ENCODE measurements at regions not wholly inside any gene's neighbourhood (a gene's known extent, or its start where the extent isn't known, plus 50 kb on each side); places are given as distances from the start of the nearest gene placed in this dataset.
"Not testable (repeated sequence)": the region's sequence is repeated elsewhere in the genome, so short reads cannot be mapped to it uniquely, and the experiment has no call there.

DNA sequence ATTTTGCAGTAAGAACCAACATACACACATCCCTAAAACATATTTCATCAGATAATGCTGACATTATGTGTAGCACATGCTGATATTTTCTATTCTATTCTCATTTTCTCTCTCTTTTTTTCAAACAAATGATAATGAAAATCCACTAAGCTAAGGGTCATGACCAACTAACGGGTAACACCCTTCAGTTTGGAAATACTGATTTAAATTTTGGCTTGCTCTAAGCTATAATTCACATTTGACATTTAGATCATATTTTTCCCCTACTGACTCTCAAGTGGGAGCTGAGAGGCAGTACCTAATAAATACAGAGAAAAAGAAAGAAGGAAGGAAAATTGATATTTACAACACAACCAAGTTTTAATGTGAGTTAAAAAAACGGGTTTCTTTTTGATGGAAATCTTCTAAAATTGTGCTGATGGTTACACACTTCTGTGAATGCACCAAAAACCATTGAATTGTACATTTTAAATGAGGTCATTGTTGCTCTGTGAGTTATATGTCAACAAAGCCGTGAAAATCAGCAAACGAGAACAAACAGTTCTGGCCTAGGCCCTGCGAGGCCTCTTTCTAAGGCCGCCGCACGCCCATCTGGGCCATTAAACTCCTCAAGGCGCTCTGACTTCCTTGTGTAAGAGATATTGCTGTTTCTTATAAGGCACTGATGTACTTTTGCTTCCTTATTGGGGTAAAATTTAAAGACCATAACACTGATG lies 124.2 kb downstream of the GALR1 start:
- DNase-seq (ENCODE audit: low read depth), result no peak

DNA sequence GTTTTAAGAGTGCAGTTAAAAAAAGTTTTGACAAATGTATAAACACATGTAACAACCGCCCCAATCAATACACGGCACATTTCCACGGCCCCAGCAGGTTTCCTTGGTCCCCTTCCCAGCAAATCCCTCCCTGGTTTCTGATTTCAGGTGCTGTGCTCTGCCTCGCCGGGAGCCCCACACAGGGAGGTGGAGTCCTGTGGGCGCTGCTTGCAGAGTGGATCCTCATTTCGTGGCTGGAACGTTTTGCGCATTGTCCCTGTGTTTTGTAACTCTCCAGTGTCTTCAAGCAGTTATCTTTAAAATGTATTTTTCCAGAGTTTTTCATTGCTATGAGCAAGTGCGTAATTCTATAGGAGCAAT lies 124.8 kb downstream of the GALR1 start:
- no peak for DNase-seq (ENCODE audit: low read depth)

DNA sequence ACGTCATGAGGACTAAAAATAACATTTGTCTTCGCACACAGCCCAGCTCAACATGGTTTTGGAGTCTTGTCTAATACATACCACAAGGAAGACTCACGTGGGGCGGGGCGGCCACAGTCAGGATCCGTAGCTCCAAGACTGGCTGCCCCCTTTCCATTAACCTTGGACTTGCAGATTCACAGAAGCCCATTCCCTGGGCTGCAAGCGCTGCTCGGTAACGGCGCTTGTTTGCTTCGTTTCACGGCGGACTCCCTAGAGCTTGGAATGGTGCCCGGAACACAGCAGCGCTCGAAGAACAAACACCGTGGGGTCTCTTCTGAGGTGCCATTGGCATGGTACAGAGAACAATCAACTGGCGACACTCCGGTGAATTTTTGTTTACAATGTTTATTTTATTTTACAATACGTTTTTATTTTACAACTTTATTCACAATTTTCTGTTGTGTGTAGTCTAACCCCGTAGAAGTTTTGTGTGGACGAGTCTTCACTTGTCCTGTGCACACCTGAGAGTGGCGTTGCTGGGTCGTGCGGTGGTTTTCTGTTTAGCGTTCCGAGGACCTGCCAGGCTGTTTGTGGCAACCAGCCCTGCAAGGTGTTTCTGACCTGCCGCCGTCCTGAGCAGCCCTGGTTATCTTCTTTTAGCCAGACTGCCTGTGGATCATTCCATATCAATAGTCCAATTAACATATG lies 126.5 kb downstream of the GALR1 start:
- DNase-seq (ENCODE audit: low read depth), result no peak

DNA sequence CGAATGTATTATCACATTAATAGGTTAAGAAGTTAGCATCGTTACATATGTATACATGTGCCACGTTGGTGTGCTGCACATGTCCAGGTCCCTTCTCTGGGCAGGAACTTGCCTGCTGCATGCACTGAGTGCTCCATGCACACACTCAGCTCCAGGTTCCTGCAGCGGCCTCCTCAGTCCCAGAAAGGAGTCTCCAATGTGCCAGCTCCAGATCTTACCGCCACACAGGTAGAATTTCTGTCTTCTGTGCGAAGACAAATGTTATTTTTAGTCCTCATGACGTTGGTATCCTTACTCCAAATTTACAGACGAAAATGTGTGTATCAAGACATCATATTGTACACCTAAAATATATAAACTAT lies 127.1 kb downstream of the GALR1 start:
- DNase-seq (ENCODE audit: low read depth), result no peak

DNA sequence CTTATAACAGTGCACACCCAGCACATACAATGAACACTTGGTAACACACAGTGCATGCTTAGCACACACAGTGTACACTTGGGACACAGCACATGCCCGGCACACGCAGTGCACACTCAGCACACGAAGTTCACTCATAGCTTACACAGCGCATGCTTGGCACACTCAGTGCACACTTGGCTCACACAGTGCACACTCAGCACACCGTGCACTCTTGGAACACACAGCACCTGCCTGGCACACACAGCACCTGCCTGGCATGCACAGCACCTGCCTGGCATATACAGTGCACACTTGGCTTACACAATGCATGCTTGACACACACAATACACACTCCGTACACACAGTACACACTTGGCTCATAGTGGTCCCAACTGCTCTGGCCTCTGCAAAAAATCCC lies 128.2 kb downstream of the GALR1 start:
- DNase-seq (ENCODE audit: low read depth), result no peak

DNA sequence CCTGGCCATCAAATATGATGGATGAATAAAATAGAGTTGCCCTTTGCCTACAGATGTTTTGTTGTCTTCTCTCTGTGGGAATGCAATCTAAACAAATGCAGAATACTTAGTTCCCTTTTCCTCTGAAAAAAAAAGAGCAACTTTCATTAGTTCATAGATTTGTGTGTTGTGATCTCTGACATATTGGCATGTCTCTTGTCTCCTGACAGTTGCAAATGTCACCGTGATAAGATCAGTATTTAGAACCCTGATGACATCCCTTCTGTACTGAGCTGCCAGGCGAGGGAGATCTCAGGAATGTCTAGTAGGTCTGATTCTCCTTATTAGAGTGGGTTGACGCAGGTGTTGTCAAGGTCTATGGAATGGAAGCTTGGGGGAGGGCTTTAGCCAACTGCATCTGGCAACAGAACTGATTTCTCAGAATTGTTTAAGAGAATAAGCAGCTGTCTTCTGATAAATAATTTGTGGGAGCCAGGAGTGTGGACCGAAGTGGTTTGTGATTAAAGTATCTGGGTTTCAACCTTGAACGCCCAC lies 130.4 kb downstream of the GALR1 start:
- no peak for DNase-seq (ENCODE audit: low read depth)

DNA sequence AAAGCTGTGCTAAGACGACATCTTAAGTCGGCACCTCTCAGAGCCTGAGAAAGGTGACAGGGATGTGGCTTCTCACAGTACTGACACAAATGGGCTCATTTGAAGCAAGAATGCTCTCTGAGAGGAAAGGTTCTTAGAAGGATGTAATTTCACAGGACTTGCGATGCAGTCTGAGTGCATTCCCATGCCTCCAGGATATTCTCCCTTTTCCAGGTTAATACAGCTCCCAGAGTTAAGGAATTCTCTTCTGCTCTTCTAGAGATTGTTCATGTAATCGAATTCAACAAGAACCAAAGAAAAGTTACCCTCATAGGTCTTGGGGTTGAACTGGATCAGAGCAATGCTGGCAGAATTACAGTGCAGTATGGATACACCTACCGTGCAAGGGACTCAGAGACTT lies 131.0 kb downstream of the GALR1 start:
- DNase-seq (ENCODE audit: low read depth), result no peak

DNA sequence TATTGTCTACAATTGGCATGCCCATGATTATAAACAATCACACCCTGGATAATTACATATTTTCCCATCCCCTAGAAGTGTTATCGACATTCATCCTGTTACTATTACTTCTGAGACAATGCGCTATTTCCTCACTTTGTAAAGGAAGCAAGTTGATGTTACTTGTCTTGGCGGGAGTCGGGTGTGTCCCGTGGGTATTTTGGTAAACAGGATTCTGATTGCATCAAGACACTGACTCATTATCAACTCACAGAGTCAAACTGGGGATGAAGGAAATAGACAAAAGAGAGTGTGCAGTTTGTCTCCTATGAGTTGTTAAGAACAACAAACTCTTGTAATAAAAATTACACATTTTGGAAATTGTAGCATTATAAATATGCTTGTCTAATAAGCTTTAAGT lies 142.7 kb downstream of the GALR1 start:
- no peak for DNase-seq (ENCODE audit: low read depth)

DNA sequence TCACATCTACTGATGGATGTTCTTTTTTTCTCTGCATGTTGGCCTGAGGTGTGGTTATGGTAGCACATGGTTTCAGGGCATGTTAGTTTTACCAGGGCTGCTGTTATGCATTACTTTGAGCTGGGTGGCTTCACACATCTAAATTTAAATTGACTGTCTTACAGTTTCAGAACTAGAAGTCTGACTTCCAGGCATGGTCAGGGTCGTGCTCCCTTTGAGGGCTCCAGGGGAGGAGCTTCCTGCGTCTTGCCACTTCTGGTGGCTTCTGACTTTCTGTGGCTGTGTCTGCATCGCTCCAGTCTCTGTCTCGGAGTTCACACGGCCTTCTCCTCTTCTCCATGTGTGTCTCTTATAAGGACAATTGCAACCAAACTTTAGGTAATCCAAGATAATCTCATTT lies 143.9 kb downstream of the GALR1 start:
- DNase-seq (ENCODE audit: low read depth), result no peak

DNA sequence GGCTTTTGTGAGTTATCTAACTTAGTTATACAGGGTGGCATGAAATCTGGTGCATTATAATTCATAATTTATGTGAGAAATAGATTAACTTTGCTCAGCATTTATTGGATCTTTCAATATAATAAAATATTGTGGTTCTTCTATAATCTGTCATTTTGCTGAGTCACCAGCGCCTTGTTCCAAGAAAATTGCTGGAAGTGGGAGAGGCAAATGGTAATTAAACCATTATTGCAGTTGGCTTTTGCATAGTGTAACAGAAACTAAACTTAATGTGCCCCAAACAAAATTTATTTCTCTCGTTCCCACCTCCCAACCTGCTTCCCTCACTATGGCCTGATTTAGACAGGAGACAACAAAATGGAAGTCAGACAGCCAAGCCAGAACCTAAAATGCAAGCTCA lies 146.3 kb downstream of the GALR1 start:
- no peak for DNase-seq (ENCODE audit: low read depth)

DNA sequence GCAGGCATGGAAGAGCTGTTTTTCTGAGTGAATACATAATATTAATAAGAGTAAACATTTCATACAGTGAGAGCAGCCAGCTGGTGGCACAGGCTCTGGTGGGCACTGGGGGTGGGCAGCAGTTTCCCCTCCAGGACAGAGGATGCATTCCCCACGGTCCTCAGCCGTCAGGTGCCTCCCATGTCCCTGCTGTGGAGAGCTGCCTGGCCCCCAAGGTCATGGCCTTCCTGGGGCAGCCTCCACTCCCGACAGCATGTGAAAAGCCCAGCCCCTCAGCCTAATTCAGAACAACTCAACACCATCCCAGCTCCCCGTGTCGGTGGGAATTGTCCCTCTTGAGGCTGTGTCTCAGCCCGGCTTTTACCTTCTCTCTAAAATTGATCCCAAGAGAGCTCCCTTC lies 147.4 kb downstream of the GALR1 start:
- no peak for DNase-seq (ENCODE audit: low read depth)

DNA sequence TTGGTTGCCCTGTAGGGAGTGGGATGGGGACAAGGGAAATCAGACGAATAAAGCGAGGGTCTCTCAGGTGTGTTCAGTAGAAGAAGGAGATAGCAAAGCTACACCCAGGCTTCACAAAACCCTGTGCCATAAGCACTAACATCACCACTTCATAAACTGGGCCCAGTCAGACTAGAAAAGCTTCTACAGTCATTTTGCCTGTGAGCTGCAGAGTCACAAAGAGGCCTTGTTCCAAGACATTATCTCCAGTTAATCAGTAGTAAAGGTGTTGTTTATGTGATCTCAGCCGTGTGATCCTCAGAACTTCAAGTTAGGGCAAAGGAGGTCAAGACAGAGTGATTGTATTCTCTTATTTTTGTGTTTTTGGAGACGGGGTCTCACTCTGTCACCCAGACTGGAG lies 148.0 kb downstream of the GALR1 start:
- no peak for DNase-seq (ENCODE audit: low read depth)

DNA sequence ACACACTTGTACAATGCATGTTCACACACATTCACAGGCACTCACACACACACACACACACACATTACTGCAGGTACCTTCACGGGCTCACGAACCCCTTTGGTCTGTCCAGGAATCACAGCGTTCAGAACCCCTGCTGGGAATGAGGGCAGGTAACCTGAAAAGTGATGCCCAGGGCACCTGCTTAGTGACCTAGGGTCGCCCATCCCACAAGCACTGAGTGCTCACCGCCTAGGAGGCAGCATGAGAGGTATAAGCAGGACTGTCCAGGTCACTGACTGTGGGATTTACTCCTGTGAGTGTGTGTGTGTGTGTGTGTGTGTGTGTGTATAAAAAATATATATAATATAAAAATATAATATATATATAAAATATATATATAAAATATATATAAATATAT lies 150.9 kb downstream of the GALR1 start:
- no peak for DNase-seq (ENCODE audit: low read depth)

DNA sequence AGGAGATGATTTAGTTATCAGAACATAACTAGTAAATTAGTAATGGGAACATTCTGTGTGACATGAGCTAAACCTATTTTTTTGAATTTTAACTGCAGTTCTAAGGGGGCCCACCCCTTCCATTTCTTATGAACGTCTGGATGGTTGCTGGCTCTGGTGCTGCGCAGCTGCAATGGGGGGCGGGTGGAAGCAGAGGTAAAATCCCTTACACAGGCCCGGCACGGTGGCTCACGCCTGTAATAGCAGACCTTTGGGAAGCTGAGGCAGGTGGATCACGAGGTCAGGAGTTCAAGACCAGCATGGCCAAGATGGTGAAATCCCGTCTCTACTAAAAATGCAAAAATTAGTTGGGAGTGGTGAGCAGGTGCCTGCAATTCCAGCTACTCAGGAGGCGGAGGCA lies 151.5 kb downstream of the GALR1 start:
- DNase-seq (ENCODE audit: low read depth), result no peak

DNA sequence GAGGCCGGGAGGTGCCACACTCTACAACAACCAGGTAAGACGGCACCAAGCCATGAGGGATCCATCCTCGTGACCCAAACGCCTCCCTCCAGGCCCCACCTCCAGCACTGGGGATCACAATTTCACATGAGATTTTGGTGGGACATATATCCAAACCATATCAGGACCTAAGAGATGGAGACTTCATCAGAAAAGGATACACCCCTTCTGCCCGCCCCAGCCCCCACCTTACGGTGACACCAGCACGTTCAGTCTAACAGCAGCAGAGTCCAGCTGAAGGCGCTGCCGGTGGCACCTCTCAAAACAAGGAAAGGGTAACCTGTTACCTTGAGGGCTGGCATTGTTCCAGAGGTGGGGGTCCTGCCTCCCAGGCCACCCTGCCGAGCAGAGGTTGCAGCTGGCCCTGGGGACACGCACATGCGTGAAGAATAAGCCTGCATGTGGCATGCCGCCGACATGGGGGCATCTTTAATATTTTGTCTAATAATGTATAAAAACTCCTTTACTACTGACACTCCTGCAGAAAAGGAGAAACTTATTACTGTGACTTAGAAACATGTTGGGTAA lies 154.4 kb downstream of the GALR1 start:
- DNase-seq (ENCODE audit: low read depth), result no peak

DNA sequence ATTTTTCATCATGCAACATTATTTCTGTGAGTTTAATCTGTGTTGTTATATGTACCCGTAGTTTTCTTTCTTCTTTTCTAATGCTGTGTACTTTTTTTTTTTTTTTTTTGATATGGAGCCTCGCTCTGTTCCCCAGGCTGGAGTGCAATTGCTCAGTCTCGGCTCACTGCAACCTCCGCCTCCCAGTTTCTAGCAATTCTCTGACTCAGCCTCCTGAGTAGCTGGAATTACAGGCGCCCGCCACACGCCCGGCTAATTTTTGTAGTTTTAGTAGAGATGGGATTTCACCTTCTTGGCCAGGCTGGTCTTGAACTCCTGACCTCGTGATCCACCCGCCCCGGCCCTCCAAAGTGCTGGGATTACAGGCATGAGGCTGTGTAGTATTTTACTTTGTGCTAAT lies 155.4 kb downstream of the GALR1 start:
- DNase-seq (ENCODE audit: low read depth), result no peak

DNA sequence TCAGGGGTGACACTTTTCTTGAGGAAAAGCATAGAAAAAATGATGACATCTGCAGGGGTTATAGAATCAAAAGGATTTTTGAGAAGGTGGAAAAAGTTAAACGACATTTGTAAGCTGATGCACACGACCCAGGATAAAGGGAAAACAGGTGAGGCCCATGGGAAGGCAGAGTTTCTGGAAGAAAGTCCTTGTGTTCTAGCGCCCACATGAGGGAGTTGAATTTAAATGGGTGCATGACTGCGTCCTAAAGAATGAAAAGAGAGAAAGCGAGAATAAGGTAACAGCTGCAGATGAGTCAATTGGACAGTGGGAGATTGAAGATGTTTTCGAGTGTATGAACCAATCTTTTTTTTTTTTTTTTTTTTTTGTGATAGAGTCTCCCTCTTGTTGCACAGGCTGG lies 158.1 kb downstream of the GALR1 start:
- no peak for DNase-seq (ENCODE audit: low read depth)

DNA sequence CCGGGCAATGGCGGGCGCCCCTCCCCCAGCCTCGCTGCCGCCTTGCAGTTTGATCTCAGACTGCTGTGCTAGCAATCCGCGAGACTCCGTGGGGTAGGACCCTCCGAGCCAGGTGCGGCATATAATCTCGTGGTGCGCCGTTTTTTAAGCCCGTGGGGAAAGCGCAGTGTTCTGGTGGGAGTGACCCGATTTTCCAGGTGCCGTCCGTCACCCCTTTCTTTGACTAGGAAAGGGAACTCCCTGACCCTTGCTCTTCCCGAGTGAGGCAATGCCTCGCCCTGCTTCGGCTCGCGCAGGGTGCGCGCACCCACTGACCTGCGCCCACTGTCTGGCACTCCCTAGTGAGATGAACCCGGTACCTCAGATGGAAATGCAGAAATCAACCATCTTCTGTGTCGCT lies 171.9 kb downstream of the GALR1 start:
- not testable (repeated sequence) for DNase-seq (ENCODE audit: low read depth)

DNA sequence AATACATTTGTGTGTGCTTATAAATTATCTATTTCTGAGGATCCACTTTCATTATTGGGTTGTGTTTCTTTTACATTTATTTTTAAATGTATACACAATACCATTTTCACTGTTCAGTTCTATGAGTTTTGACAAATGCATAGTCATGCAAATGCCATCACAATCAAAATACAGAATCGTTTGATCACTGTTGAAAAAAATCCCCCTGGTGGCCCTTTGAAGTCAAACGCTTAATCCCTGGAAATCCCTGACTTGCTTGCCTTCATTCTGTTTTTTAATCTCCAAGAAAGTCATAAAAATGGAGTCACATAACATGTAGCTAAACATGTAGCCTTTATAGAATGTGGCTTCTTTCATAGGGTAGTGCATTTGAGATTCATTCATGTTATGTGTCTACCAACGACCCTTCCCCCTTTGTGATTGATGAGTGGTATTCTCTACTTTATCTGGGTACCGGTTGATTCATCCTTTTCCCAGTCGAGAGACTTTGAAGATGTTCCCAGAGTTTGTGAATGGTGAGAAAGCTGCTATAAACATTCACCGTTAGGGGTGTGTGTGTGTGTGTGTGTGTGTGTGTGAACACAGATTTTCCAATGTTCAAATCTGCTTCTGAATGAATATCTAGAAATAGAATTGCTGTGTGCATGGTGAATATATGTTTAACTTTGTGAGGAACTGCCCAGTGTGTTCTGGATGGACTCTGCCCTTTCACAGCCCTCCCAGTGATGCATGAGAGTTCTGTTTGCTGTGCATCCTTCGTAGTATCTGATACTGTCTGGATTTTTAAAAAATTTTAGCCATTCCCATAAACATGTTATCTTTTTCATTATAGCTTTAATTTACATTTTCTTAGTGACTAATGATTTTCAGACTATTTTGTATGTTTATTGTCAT lies 173.6 kb downstream of the GALR1 start:
- no peak for DNase-seq (ENCODE audit: low read depth)

DNA sequence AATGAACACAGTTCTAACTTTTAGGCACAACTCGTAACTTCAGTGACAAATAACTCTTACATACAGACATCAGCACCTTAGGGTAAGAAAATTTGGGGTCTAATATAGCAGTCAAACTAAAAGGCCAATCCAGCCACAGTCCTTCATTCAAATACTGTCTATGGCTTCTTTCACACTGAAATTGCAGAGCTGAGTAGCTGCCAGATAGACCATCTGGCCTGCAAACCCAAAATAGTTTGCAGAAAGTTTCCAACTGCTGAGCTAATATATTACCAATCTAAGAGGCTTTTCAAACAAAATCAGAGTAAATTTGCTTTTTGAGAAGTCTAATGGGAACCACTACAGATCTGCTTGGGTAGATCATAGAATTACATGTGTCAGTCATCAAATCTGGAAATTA lies 183.4 kb downstream of the GALR1 start:
- no peak for DNase-seq (ENCODE audit: low read depth)

DNA sequence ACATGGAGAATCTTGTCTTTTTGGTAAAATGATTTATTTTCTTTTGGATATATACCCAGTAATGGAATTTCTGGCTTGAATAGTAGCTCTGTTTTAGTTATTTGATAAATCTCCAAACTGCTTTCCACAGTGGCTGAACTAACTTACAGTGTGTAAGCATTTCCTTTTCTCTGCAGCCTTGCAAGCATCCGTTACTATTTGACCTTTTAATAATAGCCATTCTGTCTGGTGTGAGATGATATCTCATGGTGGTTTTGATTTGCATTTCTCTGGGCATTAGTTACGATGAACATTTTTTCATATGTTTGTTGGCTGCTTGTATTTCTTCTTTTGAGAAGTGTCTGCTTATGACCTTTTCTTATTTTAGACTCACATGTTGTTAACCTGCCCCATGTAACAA lies 190.2 kb downstream of the GALR1 start:
- no peak for DNase-seq (ENCODE audit: low read depth)

DNA sequence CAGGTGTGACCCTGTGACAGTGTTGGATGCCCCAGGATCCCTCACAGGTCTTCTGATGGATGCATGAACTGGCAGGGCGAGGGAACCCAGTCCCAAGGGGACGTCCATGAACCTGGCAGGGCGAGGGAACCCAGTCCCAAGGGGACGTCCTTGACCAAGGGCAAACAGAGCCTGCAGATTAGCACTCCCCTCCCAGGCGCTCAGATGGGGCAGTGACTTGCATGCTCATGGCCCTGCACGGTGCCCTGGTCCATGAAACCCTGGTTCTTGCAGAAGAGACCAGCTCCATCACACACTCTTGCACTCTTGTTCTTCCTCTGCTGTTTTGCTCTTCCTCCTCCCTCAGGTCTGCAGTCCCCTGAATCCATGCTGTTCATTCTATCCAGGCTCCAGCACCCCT lies 192.7 kb downstream of the GALR1 start:
- DNase-seq (ENCODE audit: low read depth), result no peak

DNA sequence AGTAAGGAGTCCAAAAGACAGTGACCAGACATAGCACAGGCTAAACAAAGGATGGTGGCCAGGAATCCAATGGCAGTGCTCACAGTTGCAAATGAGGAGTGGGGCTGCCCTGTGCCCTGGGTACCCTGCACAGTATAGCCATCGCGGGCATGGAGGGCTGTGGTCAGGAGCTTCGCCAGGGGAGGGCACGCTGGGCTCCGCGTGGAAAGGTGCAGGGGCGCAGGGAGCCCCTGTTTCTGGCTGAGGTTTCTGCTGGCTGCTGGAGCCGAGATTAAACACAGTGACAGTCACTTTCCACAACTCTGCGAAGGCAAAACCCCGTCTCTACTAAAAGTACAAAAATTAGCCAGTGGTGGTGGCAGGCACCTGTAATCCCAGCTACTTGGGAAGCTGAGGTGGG lies 194.7 kb downstream of the GALR1 start:
- no peak for DNase-seq (ENCODE audit: low read depth)
